ENCODE measurements at regions not wholly inside any gene's neighbourhood (a gene's known extent, or its start where the extent isn't known, plus 50 kb on each side); places are given as distances from the start of the nearest gene placed in this dataset.

DNA sequence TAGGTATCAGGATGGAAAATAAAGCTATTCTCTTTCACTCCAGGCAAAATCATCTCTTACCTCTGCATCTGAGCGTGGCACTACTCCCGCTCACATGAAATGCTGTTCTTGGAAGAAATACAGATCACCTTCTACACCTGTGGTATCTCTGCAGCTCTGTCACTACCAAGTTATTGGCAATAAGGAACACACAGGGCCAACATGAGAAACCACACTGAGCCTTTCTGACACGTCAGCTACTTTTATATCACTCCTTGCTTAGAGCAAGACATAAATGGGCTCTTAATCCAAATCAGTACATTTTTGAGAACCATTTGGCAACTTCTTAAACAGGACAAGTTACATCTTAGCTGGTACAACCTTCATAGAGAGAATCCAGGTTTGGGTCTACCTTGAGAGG lies 101.8 kb upstream of the GUCY1A1 start:
- no peaks in the 10 kb centered on the region for H3K9me2 ChIP-seq (ENCODE audit: low read depth, low read length)
- no peaks in the 10 kb centered on the region for H3K9me3 ChIP-seq (ENCODE audit: low read length)
- H3K27me3 ChIP-seq (ENCODE audit: insufficient read depth, low read length): no peaks in the 10 kb centered on the region
- no peak overlapping the region for H3K4me3 ChIP-seq (ENCODE audit: low read depth, low read length, poor library complexity, severe bottlenecking)
- H3F3A ChIP-seq (ENCODE audit: insufficient read depth, low read length): no peaks in the 10 kb centered on the region
- no peak for TF ChIP-seq EZH2 (IDR thresholded peaks at IDR 0.05; ENCODE audit: borderline replicate concordance, low read length)
- TF ChIP-seq, protein P1, sequence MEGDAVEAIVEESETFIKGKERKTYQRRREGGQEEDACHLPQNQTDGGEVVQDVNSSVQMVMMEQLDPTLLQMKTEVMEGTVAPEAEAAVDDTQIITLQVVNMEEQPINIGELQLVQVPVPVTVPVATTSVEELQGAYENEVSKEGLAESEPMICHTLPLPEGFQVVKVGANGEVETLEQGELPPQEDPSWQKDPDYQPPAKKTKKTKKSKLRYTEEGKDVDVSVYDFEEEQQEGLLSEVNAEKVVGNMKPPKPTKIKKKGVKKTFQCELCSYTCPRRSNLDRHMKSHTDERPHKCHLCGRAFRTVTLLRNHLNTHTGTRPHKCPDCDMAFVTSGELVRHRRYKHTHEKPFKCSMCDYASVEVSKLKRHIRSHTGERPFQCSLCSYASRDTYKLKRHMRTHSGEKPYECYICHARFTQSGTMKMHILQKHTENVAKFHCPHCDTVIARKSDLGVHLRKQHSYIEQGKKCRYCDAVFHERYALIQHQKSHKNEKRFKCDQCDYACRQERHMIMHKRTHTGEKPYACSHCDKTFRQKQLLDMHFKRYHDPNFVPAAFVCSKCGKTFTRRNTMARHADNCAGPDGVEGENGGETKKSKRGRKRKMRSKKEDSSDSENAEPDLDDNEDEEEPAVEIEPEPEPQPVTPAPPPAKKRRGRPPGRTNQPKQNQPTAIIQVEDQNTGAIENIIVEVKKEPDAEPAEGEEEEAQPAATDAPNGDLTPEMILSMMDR (IDR thresholded peaks at IDR 0.05; ENCODE audit: low read length): no peak
- H4K20me1 ChIP-seq (ENCODE audit: insufficient read depth, low read length): no peaks in the 10 kb centered on the region
- no peak overlapping the region for H3K27ac ChIP-seq (ENCODE audit: low read depth, low read length, poor library complexity, severe bottlenecking)
- no peak overlapping the region for H2AFZ ChIP-seq (ENCODE audit: low read length)
- no peak overlapping the region for H3K4me2 ChIP-seq (ENCODE audit: low read length)
- no peaks in the 10 kb centered on the region for H3K79me2 ChIP-seq (ENCODE audit: insufficient read depth, low read length)
- no peaks in the 10 kb centered on the region for H3K36me3 ChIP-seq (ENCODE audit: insufficient read depth, low read length)
- no peaks in the 10 kb centered on the region for H3K4me1 ChIP-seq (ENCODE audit: insufficient read depth, low read length, severe bottlenecking)
- no peak overlapping the region for H3K9ac ChIP-seq (ENCODE audit: low read length)

DNA sequence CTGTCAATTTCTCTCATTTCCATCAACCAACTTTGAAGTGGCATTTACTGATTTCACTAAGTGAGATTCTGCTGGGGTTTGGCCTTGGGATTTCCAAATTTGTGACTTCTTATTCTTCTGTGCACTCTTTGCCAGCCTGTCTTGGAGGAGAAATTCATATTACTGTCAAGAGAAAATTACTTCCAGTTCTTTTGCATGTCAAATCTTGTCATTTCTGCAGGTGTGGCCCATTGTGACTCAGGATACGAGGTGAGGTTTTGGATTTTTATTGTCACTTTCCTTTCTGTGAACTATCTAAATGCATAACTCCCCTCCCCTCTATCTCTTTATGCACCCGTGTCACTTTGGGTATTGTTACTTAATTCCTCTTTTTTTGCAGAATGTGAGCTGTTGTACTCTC lies 102.6 kb upstream of the GUCY1A1 start:
- Histone ChIP-seq H3K27me3 (ENCODE audit: insufficient read depth, low read length) (no peaks in the 10 kb centered on the region), H3K4me2 (ENCODE audit: low read length) (no peak overlapping the region)
- no peak for TF ChIP-seq EZH2 (IDR thresholded peaks at IDR 0.05; ENCODE audit: borderline replicate concordance, low read length)
- TF ChIP-seq, protein P1 (IDR thresholded peaks at IDR 0.05; ENCODE audit: low read length): no peak

DNA sequence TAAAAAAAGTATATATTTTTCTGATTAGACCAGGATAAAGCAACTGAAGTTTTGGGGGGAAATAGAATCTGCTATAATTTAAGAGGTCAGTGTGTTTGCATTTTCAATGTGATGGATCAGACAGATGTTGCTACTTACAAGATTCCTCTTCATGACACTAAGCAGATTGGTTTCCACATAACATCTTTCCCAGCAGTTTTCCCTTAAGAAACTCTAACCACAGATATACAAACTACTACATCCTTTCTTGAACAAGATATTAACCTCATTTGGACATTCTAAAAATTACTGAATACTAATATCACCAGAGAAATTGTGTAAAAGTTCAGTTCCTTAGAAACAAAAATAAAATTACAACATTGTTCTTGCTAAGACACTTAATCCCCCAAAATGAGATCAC lies 106.7 kb upstream of the GUCY1A1 start:
- Histone ChIP-seq H3K4me1 (ENCODE audit: insufficient read depth, low read length, severe bottlenecking) (no peaks in the 10 kb centered on the region), H3K9me2 (ENCODE audit: low read depth, low read length) (no peaks in the 10 kb centered on the region), H3K4me3 (ENCODE audit: low read depth, low read length, poor library complexity, severe bottlenecking) (no peak overlapping the region), H3K79me2 (ENCODE audit: insufficient read depth, low read length) (no peaks in the 10 kb centered on the region), H3K4me2 (ENCODE audit: low read length) (no peak overlapping the region), H3K27me3 (ENCODE audit: insufficient read depth, low read length) (no peaks in the 10 kb centered on the region), H3K36me3 (ENCODE audit: insufficient read depth, low read length) (no peaks in the 10 kb centered on the region), H4K20me1 (ENCODE audit: insufficient read depth, low read length) (no peaks in the 10 kb centered on the region), H3F3A (ENCODE audit: insufficient read depth, low read length) (no peaks in the 10 kb centered on the region), H3K9me3 (ENCODE audit: low read length) (no peaks in the 10 kb centered on the region), H3K9ac (ENCODE audit: low read length) (no peak overlapping the region), H2AFZ (ENCODE audit: low read length) (no peak overlapping the region), H3K27ac (ENCODE audit: low read depth, low read length, poor library complexity, severe bottlenecking) (no peak overlapping the region)
- TF ChIP-seq, protein P1 (IDR thresholded peaks at IDR 0.05; ENCODE audit: low read length): no peak
- TF ChIP-seq EZH2 (IDR thresholded peaks at IDR 0.05; ENCODE audit: borderline replicate concordance, low read length): no peak

More for the DNA sequence above, 102.6 kb upstream of the GUCY1A1 start:
- Histone ChIP-seq H3K4me3 (ENCODE audit: low read depth, low read length, poor library complexity, severe bottlenecking) (no peak overlapping the region), H3K27ac (ENCODE audit: low read depth, low read length, poor library complexity, severe bottlenecking) (no peak overlapping the region), H2AFZ (ENCODE audit: low read length) (no peak overlapping the region), H3K9me2 (ENCODE audit: low read depth, low read length) (no peaks in the 10 kb centered on the region), H3K9me3 (ENCODE audit: low read length) (no peaks in the 10 kb centered on the region), H3K79me2 (ENCODE audit: insufficient read depth, low read length) (no peaks in the 10 kb centered on the region), H4K20me1 (ENCODE audit: insufficient read depth, low read length) (no peaks in the 10 kb centered on the region), H3K4me1 (ENCODE audit: insufficient read depth, low read length, severe bottlenecking) (no peaks in the 10 kb centered on the region), H3F3A (ENCODE audit: insufficient read depth, low read length) (no peaks in the 10 kb centered on the region), H3K36me3 (ENCODE audit: insufficient read depth, low read length) (no peaks in the 10 kb centered on the region), H3K9ac (ENCODE audit: low read length) (no peak overlapping the region)

Measured in OCI-LY1 (cell line).